ENCODE measurements at regions not wholly inside any gene's neighbourhood (a gene's known extent, or its start where the extent isn't known, plus 50 kb on each side); places are given as distances from the start of the nearest gene placed in this dataset.

DNA sequence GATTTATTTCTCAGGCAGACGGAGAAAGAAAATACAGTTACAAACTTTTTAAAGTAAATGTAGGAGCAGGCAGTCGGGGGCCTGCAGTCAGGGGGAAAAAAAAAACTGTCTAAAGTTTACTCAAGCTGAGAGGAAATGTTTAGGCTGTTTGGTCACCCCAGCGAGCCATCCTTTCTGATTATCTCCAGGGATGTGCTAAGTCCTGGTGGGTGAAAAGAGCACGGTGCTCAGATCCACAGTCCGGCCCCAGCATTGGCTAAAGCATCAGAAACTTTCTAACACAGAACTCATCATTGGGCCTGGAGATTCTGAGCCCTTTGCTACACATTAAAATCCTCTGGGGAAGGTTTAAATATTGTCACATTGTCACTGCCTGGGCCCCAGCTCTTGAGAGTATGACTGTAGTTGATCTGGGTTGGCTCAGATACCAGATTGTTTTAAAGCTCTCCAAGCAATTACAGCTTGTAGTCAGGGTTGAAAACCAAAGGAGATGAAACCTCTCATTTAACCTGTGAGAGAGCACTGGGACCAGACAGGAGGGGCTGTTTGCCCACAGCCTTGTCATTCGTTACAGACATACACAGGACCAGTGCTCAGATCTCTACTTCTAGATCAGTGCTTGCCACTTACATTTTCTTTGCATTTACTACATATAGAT lies 131.1 kb upstream of the HTR2A start:
- TF ChIP-seq, protein P1, sequence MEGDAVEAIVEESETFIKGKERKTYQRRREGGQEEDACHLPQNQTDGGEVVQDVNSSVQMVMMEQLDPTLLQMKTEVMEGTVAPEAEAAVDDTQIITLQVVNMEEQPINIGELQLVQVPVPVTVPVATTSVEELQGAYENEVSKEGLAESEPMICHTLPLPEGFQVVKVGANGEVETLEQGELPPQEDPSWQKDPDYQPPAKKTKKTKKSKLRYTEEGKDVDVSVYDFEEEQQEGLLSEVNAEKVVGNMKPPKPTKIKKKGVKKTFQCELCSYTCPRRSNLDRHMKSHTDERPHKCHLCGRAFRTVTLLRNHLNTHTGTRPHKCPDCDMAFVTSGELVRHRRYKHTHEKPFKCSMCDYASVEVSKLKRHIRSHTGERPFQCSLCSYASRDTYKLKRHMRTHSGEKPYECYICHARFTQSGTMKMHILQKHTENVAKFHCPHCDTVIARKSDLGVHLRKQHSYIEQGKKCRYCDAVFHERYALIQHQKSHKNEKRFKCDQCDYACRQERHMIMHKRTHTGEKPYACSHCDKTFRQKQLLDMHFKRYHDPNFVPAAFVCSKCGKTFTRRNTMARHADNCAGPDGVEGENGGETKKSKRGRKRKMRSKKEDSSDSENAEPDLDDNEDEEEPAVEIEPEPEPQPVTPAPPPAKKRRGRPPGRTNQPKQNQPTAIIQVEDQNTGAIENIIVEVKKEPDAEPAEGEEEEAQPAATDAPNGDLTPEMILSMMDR (IDR thresholded peaks at IDR 0.05), result no peak
- Histone ChIP-seq H3K4me3 (no peak overlapping the region), H3K27me3 (no peaks in the 10 kb centered on the region), H3K27ac (no peak overlapping the region), H3K4me1 (no peaks in the 10 kb centered on the region), H3K9me3 (no peaks in the 10 kb centered on the region), H3K36me3 (no peaks in the 10 kb centered on the region)
- DNase-seq (ENCODE audit: low spot score in 2 of 2), result no peak
- intact Hi-C loops (cut with DNase I), result no loop called here

DNA sequence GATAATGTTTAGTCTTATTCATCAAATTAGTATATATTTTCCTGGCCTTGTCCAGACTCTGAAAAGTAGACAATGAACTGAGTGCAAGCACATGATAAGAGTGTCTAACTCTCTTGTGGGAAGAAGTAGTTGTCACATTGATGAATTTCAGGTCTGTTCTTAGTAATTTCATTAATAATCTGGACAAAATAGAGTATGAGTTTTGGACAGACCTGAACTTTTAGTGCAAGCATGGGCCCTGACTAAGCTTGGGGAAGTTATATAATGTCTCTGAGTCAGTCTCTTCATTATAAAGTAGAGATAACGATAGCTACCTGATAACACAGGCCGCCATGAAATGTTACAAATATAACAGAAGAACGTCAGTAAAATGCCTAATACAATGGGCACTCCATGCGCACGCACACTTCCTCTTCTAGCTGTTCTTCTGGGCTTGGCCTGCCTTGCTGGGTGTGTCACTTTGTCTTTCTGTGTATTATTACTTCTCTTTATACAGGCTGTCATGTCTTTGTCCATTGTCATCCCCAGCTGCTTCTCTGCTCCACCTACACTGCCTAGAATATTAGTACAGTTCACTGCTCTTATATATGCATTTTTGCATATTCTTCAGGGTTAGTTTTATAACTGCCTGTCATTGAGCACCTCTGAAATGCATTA lies 129.1 kb upstream of the HTR2A start:
- H3K27ac ChIP-seq, result no peak overlapping the region
- no peak for DNase-seq (ENCODE audit: low spot score in 2 of 2)
- TF ChIP-seq, protein P1 (IDR thresholded peaks at IDR 0.05), result no peak
- no peaks in the 10 kb centered on the region for H3K36me3 ChIP-seq
- H3K4me3 ChIP-seq, result no peak overlapping the region
- H3K4me1 ChIP-seq, result no peaks in the 10 kb centered on the region
- H3K27me3 ChIP-seq, result no peaks in the 10 kb centered on the region
- H3K9me3 ChIP-seq, result no peaks in the 10 kb centered on the region
- intact Hi-C loops (cut with DNase I), result no loop called here

DNA sequence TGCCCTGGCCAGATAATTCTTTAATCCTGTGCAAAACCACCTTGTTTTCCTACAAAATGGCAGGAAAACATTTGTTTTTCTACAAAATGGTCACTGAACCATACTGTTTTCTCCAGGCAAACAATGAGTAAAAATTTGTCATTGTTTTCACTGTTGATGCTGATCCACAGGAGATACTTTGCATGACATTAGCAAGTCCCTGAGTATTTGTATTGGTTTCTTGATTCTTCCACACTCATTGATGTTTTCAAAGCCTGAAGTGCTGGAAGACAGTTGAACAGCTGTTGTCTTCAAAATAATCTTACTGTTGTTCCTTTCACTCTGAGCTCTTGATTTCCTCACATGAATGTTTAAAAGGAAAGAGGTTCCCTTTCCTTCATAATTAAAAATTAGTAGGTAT lies 123.1 kb upstream of the HTR2A start:
- no peaks in the 10 kb centered on the region for H3K27me3 ChIP-seq
- no peaks in the 10 kb centered on the region for H3K4me1 ChIP-seq
- DNase-seq (ENCODE audit: low spot score in 2 of 2), result no peak
- H3K4me3 ChIP-seq, result no peak overlapping the region
- intact Hi-C loops (cut with DNase I), result no loop called here
- no peak overlapping the region for H3K27ac ChIP-seq
- no peaks in the 10 kb centered on the region for H3K9me3 ChIP-seq
- H3K36me3 ChIP-seq, result no peaks in the 10 kb centered on the region
- TF ChIP-seq, protein P1 (IDR thresholded peaks at IDR 0.05), result no peak

DNA sequence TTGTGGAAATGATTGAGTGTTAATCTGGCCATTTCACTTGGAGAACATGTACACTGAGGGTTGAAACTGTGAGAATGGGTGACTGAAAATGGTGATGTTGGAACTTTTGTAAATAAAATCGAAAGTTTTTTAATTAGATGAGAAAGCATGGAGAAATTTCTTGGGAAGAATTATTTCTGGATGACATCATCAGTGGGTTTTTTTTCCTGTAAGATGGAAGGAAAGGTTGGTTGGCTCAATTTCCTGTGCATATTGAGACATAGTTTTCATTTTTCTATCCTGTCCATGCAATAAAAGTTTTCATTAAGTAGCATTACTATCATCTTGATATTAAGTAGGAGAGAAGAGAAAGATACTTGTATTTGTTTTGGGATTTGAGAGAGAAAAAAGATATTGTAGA lies 120.6 kb upstream of the HTR2A start:
- Histone ChIP-seq H3K36me3 (no peaks in the 10 kb centered on the region), H3K9me3 (no peaks in the 10 kb centered on the region), H3K4me3 (no peak overlapping the region), H3K27me3 (no peaks in the 10 kb centered on the region), H3K27ac (no peak overlapping the region), H3K4me1 (no peaks in the 10 kb centered on the region)
- DNase-seq (ENCODE audit: low spot score in 2 of 2), result no peak
- intact Hi-C loops (cut with DNase I), result no loop called here
- TF ChIP-seq, protein P1 (IDR thresholded peaks at IDR 0.05), result no peak

DNA sequence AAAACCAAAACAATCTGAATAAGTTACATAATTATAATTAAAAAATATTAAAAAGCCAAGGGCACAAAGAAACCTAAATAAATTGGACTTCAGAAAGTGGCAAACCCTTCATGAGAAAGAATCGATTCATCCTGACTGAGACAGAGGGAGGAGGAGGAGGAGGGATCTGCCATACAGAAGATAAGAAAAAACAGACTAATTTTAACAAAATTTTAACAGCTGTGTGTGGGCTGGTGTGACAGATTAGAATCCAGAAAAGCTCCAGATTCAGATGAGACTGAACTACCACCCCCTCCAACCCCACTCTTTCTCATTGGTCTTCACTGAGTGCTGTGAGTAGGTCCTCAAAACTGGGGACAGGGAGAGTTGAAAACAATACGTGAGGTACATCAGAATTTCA lies 111.5 kb upstream of the HTR2A start:
- no peaks in the 10 kb centered on the region for H3K36me3 ChIP-seq
- no peak overlapping the region for H3K27ac ChIP-seq
- intact Hi-C loops (cut with DNase I), result no loop called here
- H3K9me3 ChIP-seq, result no peaks in the 10 kb centered on the region
- H3K27me3 ChIP-seq, result no peaks in the 10 kb centered on the region
- no peaks in the 10 kb centered on the region for H3K4me1 ChIP-seq
- H3K4me3 ChIP-seq, result no peak overlapping the region
- TF ChIP-seq, protein P1 (IDR thresholded peaks at IDR 0.05), result no peak
- no peak for DNase-seq (ENCODE audit: low spot score in 2 of 2)
